Head of caudate nucleus (tissue), 42 donors: ENCODE measurements at regions not wholly inside any gene's neighbourhood (a gene's known extent, or its start where the extent isn't known, plus 50 kb on each side); places are given as distances from the start of the nearest gene placed in this dataset.
"Not testable (repeated sequence)": the region's sequence is repeated elsewhere in the genome, so short reads cannot be mapped to it uniquely, and the experiment has no call there.

ENCODE experiments used
- DNase-seq, 42 donors: peaks; one replicate each; pipeline versions ENCODE4 v3.0.0 to v3.0.0-alpha.2; 2020 to 2021; ENCODE audit warnings: mixed read lengths in 7 of 42
- intact Hi-C: fragments of 100-400 bp; cut with DNase I; formaldehyde crosslinking; loops from one replicate; pipeline ENCODE4 v1.15.0; 2022

- intact Hi-C loops = no loop called here
- DNase-seq = no peak
These were observed 70.7 kb downstream of the CETN3 start for GRCh38 chr5:90338712-90339372.

GRCh38 chr5:90337449-90338052 lies 72.0 kb downstream of the CETN3 start:
- DNase-seq = no peak
- intact Hi-C loops = no loop called here

GRCh38 chr5:90336752-90337151 lies 72.8 kb downstream of the CETN3 start:
- no peak for DNase-seq
- intact Hi-C loops = no loop called here

- intact Hi-C loops = no loop called here
These were observed 74.8 kb downstream of the CETN3 start for GRCh38 chr5:90334741-90335140.

GRCh38 chr5:90329911-90330310 lies 79.6 kb downstream of the CETN3 start:
- no peak for DNase-seq
- intact Hi-C loops = no loop called here

More at GRCh38 chr5:90334741-90335140, 74.8 kb downstream of the CETN3 start:
- DNase-seq = no peak

GRCh38 chr5:90326995-90327394 lies 82.6 kb downstream of the CETN3 start:
- no peak for DNase-seq
- intact Hi-C loops = no loop called here

- no peak for DNase-seq
These were observed 84.5 kb downstream of the CETN3 start for GRCh38 chr5:90325093-90325492.

GRCh38 chr5:90320348-90320747 lies 89.2 kb downstream of the CETN3 start:
- intact Hi-C loops, DNase-seq: not testable (repeated sequence)

More at GRCh38 chr5:90325093-90325492, 84.5 kb downstream of the CETN3 start:
- intact Hi-C loops = no loop called here

- no peak for DNase-seq
- intact Hi-C loops = no loop called here
These were observed 97.5 kb downstream of the CETN3 start for GRCh38 chr5:90312027-90312426.

GRCh38 chr5:90311401-90311800 lies 98.2 kb downstream of the CETN3 start:
- intact Hi-C loops = no loop called here
- no peak for DNase-seq

GRCh38 chr5:90308787-90309585 lies 100.6 kb downstream of the CETN3 start:
- intact Hi-C loops = no loop called here
- no peak for DNase-seq

- no peak for DNase-seq
- intact Hi-C loops = no loop called here
These were observed 101.8 kb downstream of the CETN3 start for GRCh38 chr5:90307782-90308181.

- intact Hi-C loops = no loop called here
These were observed 102.2 kb downstream of the CETN3 start for GRCh38 chr5:90307322-90307721.

GRCh38 chr5:90306613-90307012 lies 102.9 kb downstream of the CETN3 start:
- no peak for DNase-seq
- intact Hi-C loops = no loop called here

More at GRCh38 chr5:90307322-90307721, 102.2 kb downstream of the CETN3 start:
- DNase-seq = no peak

- DNase-seq = no peak
- intact Hi-C loops = no loop called here
These were observed 104.4 kb downstream of the CETN3 start for GRCh38 chr5:90305041-90305720.

GRCh38 chr5:90301248-90301647 lies 108.3 kb downstream of the CETN3 start:
- intact Hi-C loops = no loop called here

GRCh38 chr5:90297045-90297764 lies 112.4 kb downstream of the CETN3 start:
- DNase-seq = peak in 3 of 42 donors; percentile 7 to 40 (median 11)

More at GRCh38 chr5:90301248-90301647, 108.3 kb downstream of the CETN3 start:
- no peak for DNase-seq

GRCh38 chr5:90294604-90295003 lies 115.0 kb downstream of the CETN3 start:
- intact Hi-C loops = no loop called here
- no peak for DNase-seq

More at GRCh38 chr5:90297045-90297764, 112.4 kb downstream of the CETN3 start:
- intact Hi-C loops = no loop called here

- intact Hi-C loops = no loop called here
- DNase-seq = no peak
These were observed 115.6 kb downstream of the CETN3 start for GRCh38 chr5:90293931-90294330.
